ENCODE measurements at regions not wholly inside any gene's neighbourhood (a gene's known extent, or its start where the extent isn't known, plus 50 kb on each side); places are given as distances from the start of the nearest gene placed in this dataset.
A peak's percentile ranks its signal among the peaks of the same experiment; 100 is the strongest.

GRCh38 chr20:17873410-17874270 is 95.0 kb downstream of the SNX5 start (continued):
- no peak; the same call in 1 of the 2 replicates for TF ChIP-seq ZMAT5 (CRISPR knock-in tag; IDR thresholded peaks at IDR 0.05; ENCODE audit: borderline replicate concordance, low read depth)
- TF ChIP-seq ZNF597 (CRISPR knock-in tag; IDR thresholded peaks at IDR 0.05), result no peak
- TF ChIP-seq DRAP1 (CRISPR knock-in tag; IDR thresholded peaks at IDR 0.05), result peak; percentile 93
- no peak for TF ChIP-seq ARID2 (CRISPR knock-in tag; IDR thresholded peaks at IDR 0.05; ENCODE audit: borderline replicate concordance)
- TF ChIP-seq ZNF607 (CRISPR knock-in tag; IDR thresholded peaks at IDR 0.05; ENCODE audit: borderline replicate concordance), result no peak
- TF ChIP-seq ISL2 (CRISPR knock-in tag; IDR thresholded peaks at IDR 0.05), result 0 out of 2 replicates have a peak, but pooled peaks have one; percentile 30
- TF ChIP-seq ZBTB44 (CRISPR knock-in tag; IDR thresholded peaks at IDR 0.05), result no peak
- no peak; the same call in 1 of the 2 replicates for TF ChIP-seq KLF12 (CRISPR knock-in tag; IDR thresholded peaks at IDR 0.05; ENCODE audit: borderline replicate concordance)
- TF ChIP-seq FOXP1 (IDR thresholded peaks at IDR 0.05), result peak; percentile 51; the same call in 1 of the 2 replicates
- peak; percentile 78 for TF ChIP-seq FOXP1 (CRISPR knock-in tag; IDR thresholded peaks at IDR 0.05)
- peak; percentile 37 for TF ChIP-seq BCL6 (CRISPR knock-in tag; IDR thresholded peaks at IDR 0.05)
- TF ChIP-seq RELA (CRISPR knock-in tag; IDR thresholded peaks at IDR 0.05), result peak; percentile 94; the same call in 1 of the 2 replicates
- peak; percentile 40; the same call in 1 of the 2 replicates for TF ChIP-seq ZNF891 (CRISPR knock-in tag; IDR thresholded peaks at IDR 0.05)
- peak; percentile 69 for TF ChIP-seq FOXA3 (CRISPR knock-in tag; IDR thresholded peaks at IDR 0.05)
- TF ChIP-seq ZGPAT (CRISPR knock-in tag; IDR thresholded peaks at IDR 0.05), result peak; percentile 57
- TF ChIP-seq ZNF549 (CRISPR knock-in tag; IDR thresholded peaks at IDR 0.05), result no peak
- peak; percentile 44; the same call in 1 of the 2 replicates for TF ChIP-seq ELF3 (CRISPR knock-in tag; IDR thresholded peaks at IDR 0.05)

Data from HepG2 (cell line).